Neural progenitor cell (in vitro differentiated cells): ENCODE measurements at regions not wholly inside any gene's neighbourhood (a gene's known extent, or its start where the extent isn't known, plus 50 kb on each side); places are given as distances from the start of the nearest gene placed in this dataset.
"Not testable (repeated sequence)": the region's sequence is repeated elsewhere in the genome, so short reads cannot be mapped to it uniquely, and the experiment has no call there.

Experiments
- DNase-seq: peaks from one replicate; pipeline ENCODE4 v3.0.0-alpha.2; 2016; ENCODE audit warnings: low spot score
- H2AFZ ChIP-seq: fragments of 200-600 bp; sonication (generic); replicated peaks from 2 replicates; pipeline ENCODE4 v1.6.1; 2016; ENCODE audit warnings: antibody characterized with exemption
- H3F3A ChIP-seq: fragments of 200-600 bp; sonication (generic); 2 replicates; pipeline ENCODE4 v1.6.1; 2016; ENCODE audit warnings: antibody characterized with exemption, low read depth
- H3K27ac ChIP-seq: fragments of 200-600 bp; sonication (generic); 2 replicates; pipeline ENCODE4 v1.5.1; 2016; ENCODE audit warnings: mild to moderate bottlenecking
- H3K27me3 ChIP-seq: fragments of 200-600 bp; sonication (generic); 2 replicates; pipeline ENCODE4 v1.6.1; 2016; ENCODE audit warnings: mild to moderate bottlenecking, moderate library complexity
- H3K36me3 ChIP-seq: fragments of 200-600 bp; sonication (generic); 2 replicates; pipeline ENCODE4 v1.5.1; 2016
- H3K4me1 ChIP-seq: fragments of 200-600 bp; sonication (generic); 2 replicates; pipeline ENCODE4 v1.6.1; 2016; ENCODE audit warnings: mixed run types
- H3K4me2 ChIP-seq: fragments of 200-600 bp; sonication (generic); 2 replicates; pipeline ENCODE4 v1.6.1; 2016
- H3K4me3 ChIP-seq: fragments of 200-600 bp; sonication (generic); 2 replicates; pipeline ENCODE4 v1.5.1; 2016
- H3K79me2 ChIP-seq: fragments of 200-600 bp; sonication (generic); 2 replicates; pipeline ENCODE4 v1.6.1; 2016; ENCODE audit warnings: low read depth
- H3K9ac ChIP-seq: fragments of 200-600 bp; sonication (generic); 2 replicates; pipeline ENCODE4 v1.6.1; 2016
- H3K9me3 ChIP-seq: fragments of 200-600 bp; sonication (generic); 2 replicates; pipeline ENCODE4 v1.5.1; 2016; ENCODE audit warnings: low read depth
- H4K20me1 ChIP-seq: fragments of 200-600 bp; sonication (generic); 2 replicates; pipeline ENCODE4 v1.6.1; 2016; ENCODE audit warnings: low read depth
- H3K27ac Mint-ChIP-seq: 3 replicates; pipeline ENCODE4 v1.8.0; 2021; ENCODE audit warnings: mixed read lengths
- H3K27me3 Mint-ChIP-seq: 2 replicates; pipeline ENCODE4 v1.8.0; 2022; ENCODE audit warnings: low read depth, mild to moderate bottlenecking, inconsistent platforms, moderate library complexity, mixed read lengths; ENCODE audit not compliant: insufficient read depth
- H3K36me3 Mint-ChIP-seq: 3 replicates; pipeline ENCODE4 v1.8.0; 2021; ENCODE audit warnings: mixed read lengths
- H3K4me1 Mint-ChIP-seq: 3 replicates; pipeline ENCODE4 v1.8.0; 2021; ENCODE audit warnings: mixed read lengths
- H3K4me3 Mint-ChIP-seq: 3 replicates; pipeline ENCODE4 v1.8.0; 2021; ENCODE audit warnings: mild to moderate bottlenecking, moderate library complexity, mixed read lengths
- H3K9me3 Mint-ChIP-seq: 3 replicates; pipeline ENCODE4 v1.8.0; 2020; ENCODE audit warnings: mixed read lengths
- CTCF ChIP-seq: fragments of 200-600 bp; sonication (generic); IDR thresholded peaks from 2 replicates; pipeline ENCODE4 v1.5.1; 2017; ENCODE audit warnings: antibody characterized with exemption, mild to moderate bottlenecking
- EZH2 ChIP-seq: fragments of 200-600 bp; sonication (generic); IDR thresholded peaks from 2 replicates; pipeline ENCODE4 v1.6.1; 2017; ENCODE audit warnings: antibody characterized with exemption, mild to moderate bottlenecking, moderate library complexity
- EZH2phosphoT487 ChIP-seq: fragments of 200-600 bp; sonication (generic); IDR thresholded peaks from 2 replicates; pipeline ENCODE4 v1.6.1; 2017; ENCODE audit warnings: antibody characterized with exemption

GRCh38 chr1:173392895-173393658 is 84.1 kb upstream of the PRDX6 start:
- Mint-ChIP-seq H3K27ac (no peak overlapping the region), H3K36me3 (no peaks in the 10 kb centered on the region), H3K4me3 (no peak overlapping the region), H3K27me3 (no peaks in the 10 kb centered on the region), H3K4me1 (no peaks in the 10 kb centered on the region), H3K9me3 (no peaks in the 10 kb centered on the region)
- Histone ChIP-seq H3K27ac (no peak overlapping the region), H3K27me3 (no peaks in the 10 kb centered on the region), H3K9me3 (no peaks in the 10 kb centered on the region), H3K4me1 (no peaks in the 10 kb centered on the region), H3K79me2 (no peaks in the 10 kb centered on the region), H3K36me3 (no peaks in the 10 kb centered on the region), H3F3A (no peaks in the 10 kb centered on the region), H3K9ac (no peak overlapping the region), H2AFZ (no peak overlapping the region), H3K4me3 (no peak overlapping the region), H4K20me1 (no peaks in the 10 kb centered on the region), H3K4me2 (no peak overlapping the region)
- TF ChIP-seq EZH2phosphoT487 (no peak), EZH2 (no peak), CTCF (no peak)
- no peak for DNase-seq

DNA sequence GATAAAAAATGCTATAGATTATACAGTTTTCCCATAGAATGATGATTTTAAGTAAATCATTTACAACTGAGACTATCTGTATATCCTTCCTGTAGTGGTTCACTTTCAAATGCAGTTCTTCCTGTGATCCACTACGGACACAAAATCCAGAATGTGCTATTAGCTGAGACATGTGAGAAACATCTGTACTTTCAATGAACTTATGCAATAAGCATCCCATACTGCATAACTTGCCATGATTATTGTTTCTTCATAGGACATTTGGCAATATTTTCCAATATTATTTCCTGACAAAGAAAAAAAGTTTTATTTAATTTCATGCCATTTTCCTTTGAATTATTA is 83.5 kb upstream of the PRDX6 start:
- Histone ChIP-seq H3K4me1 (no peaks in the 10 kb centered on the region), H3K4me2 (no peak overlapping the region), H3K79me2 (no peaks in the 10 kb centered on the region), H3K36me3 (no peaks in the 10 kb centered on the region), H3K9ac (no peak overlapping the region), H3F3A (no peaks in the 10 kb centered on the region), H3K27ac (no peak overlapping the region), H3K9me3 (no peaks in the 10 kb centered on the region), H3K4me3 (no peak overlapping the region), H3K27me3 (no peaks in the 10 kb centered on the region), H4K20me1 (no peaks in the 10 kb centered on the region), H2AFZ (no peak overlapping the region)
- H3K9me3 Mint-ChIP-seq, result no peaks in the 10 kb centered on the region
- no peaks in the 10 kb centered on the region for H3K36me3 Mint-ChIP-seq
- no peak overlapping the region for H3K27ac Mint-ChIP-seq
- H3K27me3 Mint-ChIP-seq, result no peaks in the 10 kb centered on the region
- TF ChIP-seq CTCF (no peak), EZH2phosphoT487 (no peak), EZH2 (no peak)
- no peak overlapping the region for H3K4me3 Mint-ChIP-seq
- DNase-seq, result no peak
- no peaks in the 10 kb centered on the region for H3K4me1 Mint-ChIP-seq

- H3K36me3 Mint-ChIP-seq, H3K9ac ChIP-seq, H3K4me1 ChIP-seq, H3K36me3 ChIP-seq, H3K27me3 Mint-ChIP-seq, H3K27me3 ChIP-seq, H3K4me1 Mint-ChIP-seq, H3F3A ChIP-seq, H3K4me2 ChIP-seq, H2AFZ ChIP-seq, H3K4me3 Mint-ChIP-seq, H3K4me3 ChIP-seq, H3K9me3 ChIP-seq, H3K27ac Mint-ChIP-seq, H4K20me1 ChIP-seq, H3K27ac ChIP-seq, H3K9me3 Mint-ChIP-seq, H3K79me2 ChIP-seq, DNase-seq: not testable (repeated sequence)
These were observed 82.3 kb upstream of the PRDX6 start for GRCh38 chr1:173394813-173395212.

DNA sequence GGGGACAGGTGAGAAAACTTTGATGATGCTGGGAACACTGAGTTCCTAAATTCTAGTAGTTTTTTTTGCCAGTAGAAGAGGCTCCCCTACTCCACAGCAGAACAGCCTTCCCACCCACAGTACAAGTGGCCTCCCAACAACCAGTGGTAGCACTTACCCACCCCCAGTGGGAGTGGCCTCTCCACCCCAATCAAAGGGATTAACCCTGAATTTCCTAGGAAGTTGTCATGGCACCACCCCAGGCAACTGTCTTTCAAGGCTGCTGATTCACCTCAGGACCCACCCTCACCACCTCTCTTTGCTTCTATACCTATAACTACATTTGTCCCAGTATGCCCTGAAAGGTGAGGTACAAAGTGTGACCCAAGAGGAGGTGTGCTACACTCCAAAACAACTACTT is 81.4 kb upstream of the PRDX6 start:
- no peak overlapping the region for H3K4me3 Mint-ChIP-seq
- no peaks in the 10 kb centered on the region for H3K27me3 Mint-ChIP-seq
- no peak for TF ChIP-seq EZH2
- TF ChIP-seq EZH2phosphoT487, result no peak
- TF ChIP-seq CTCF, result no peak
- Histone ChIP-seq H3K36me3 (no peaks in the 10 kb centered on the region), H3K27ac (no peak overlapping the region), H2AFZ (no peak overlapping the region), H3F3A (no peaks in the 10 kb centered on the region), H3K4me3 (no peak overlapping the region), H3K4me2 (no peak overlapping the region), H3K4me1 (peaks cover 3% of the 10 kb centered on the region), H3K79me2 (no peaks in the 10 kb centered on the region), H3K9ac (no peak overlapping the region), H3K27me3 (no peaks in the 10 kb centered on the region), H3K9me3 (no peaks in the 10 kb centered on the region), H4K20me1 (no peaks in the 10 kb centered on the region)
- no peaks in the 10 kb centered on the region for H3K36me3 Mint-ChIP-seq
- H3K4me1 Mint-ChIP-seq, result no peaks in the 10 kb centered on the region
- H3K9me3 Mint-ChIP-seq, result no peaks in the 10 kb centered on the region
- DNase-seq, result no peak
- no peak overlapping the region for H3K27ac Mint-ChIP-seq
